ENCODE measurements at regions not wholly inside any gene's neighbourhood (a gene's known extent, or its start where the extent isn't known, plus 50 kb on each side); places are given as distances from the start of the nearest gene placed in this dataset.

DNA sequence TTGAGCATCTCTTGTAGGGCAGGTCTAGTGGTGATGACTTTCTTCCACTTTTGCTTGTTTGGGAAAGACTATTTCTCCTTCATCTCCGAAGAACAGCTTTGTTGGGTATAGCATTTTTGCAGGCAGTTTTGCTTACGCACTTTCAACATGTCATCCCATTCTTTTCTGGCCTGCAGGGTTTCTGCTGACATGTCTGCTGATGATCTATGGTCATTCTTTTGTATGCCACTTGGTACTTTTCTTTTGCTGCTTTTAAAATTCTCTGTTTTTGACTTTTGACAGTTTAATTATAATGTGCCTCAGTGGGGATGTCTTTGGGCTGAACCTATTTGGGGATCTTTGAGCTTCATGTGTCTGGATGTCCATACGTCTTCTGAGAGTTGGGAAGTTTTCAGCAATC lies 78.2 kb downstream of the PTHLH start:
- H3K4me1 ChIP-seq: no peaks in the 10 kb centered on the region
- H3K27ac ChIP-seq: no peak overlapping the region
- 65 to 88% methylated on average over 3 of the region's 3 CpGs for WGBS, 2 donors
- DNase-seq: no peak
- no peak for ATAC-seq (ENCODE audit: low FRiP score in 2 of 2)
- H3K4me3 ChIP-seq: no peak overlapping the region
- H3K9me3 ChIP-seq: no peaks in the 10 kb centered on the region
- no peak for TF ChIP-seq POLR2A (IDR thresholded peaks at IDR 0.05)
- TF ChIP-seq, protein P1, sequence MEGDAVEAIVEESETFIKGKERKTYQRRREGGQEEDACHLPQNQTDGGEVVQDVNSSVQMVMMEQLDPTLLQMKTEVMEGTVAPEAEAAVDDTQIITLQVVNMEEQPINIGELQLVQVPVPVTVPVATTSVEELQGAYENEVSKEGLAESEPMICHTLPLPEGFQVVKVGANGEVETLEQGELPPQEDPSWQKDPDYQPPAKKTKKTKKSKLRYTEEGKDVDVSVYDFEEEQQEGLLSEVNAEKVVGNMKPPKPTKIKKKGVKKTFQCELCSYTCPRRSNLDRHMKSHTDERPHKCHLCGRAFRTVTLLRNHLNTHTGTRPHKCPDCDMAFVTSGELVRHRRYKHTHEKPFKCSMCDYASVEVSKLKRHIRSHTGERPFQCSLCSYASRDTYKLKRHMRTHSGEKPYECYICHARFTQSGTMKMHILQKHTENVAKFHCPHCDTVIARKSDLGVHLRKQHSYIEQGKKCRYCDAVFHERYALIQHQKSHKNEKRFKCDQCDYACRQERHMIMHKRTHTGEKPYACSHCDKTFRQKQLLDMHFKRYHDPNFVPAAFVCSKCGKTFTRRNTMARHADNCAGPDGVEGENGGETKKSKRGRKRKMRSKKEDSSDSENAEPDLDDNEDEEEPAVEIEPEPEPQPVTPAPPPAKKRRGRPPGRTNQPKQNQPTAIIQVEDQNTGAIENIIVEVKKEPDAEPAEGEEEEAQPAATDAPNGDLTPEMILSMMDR (IDR thresholded peaks at IDR 0.05): no peak
- TF ChIP-seq EP300 (IDR thresholded peaks at IDR 0.05): no peak
- no peak for TF ChIP-seq POLR2AphosphoS5 (IDR thresholded peaks at IDR 0.05)
- H3K27me3 ChIP-seq: no peaks in the 10 kb centered on the region
- H3K36me3 ChIP-seq: no peaks in the 10 kb centered on the region

- ATAC-seq (ENCODE audit: low FRiP score in 2 of 2): no peak
- H3K36me3 ChIP-seq: no peaks in the 10 kb centered on the region
- no peak overlapping the region for H3K4me3 ChIP-seq
- H3K4me1 ChIP-seq: no peaks in the 10 kb centered on the region
- TF ChIP-seq POLR2AphosphoS5 (IDR thresholded peaks at IDR 0.05) (no peak), EP300 (IDR thresholded peaks at IDR 0.05) (no peak), POLR2A (IDR thresholded peaks at IDR 0.05) (no peak)
- TF ChIP-seq, protein P1 (IDR thresholded peaks at IDR 0.05): no peak
- no peak for DNase-seq
- H3K9me3 ChIP-seq: no peaks in the 10 kb centered on the region
- no peaks in the 10 kb centered on the region for H3K27me3 ChIP-seq
- H3K27ac ChIP-seq: no peak overlapping the region
Measured at GRCh38 chr12:27879708-27880107, 92.8 kb downstream of the PTHLH start.

DNA sequence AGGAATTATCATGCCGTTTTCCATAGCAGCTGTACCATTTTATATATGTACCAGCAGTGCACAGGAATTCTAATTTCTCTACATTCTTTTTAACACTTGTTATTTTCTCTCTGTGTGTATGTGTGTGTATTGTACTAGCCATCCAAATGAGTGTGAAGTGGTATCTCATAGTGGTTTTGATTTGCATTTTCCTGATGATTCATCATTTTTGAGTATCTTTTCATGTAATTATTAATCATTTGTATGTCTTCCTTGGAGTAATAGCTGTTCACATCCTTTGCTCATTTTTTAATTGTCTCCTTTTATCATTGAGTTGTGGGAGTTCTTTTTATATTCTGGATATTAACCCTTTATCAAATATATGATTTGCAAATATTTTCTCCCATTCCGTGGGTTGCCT lies 95.6 kb upstream of the MANSC4 start:
- ATAC-seq (ENCODE audit: low FRiP score in 2 of 2) (no peak), DNase-seq (no peak)
- H3K27ac ChIP-seq: no peak overlapping the region
- no peaks in the 10 kb centered on the region for H3K4me1 ChIP-seq
- no peak overlapping the region for H3K4me3 ChIP-seq
- no peaks in the 10 kb centered on the region for H3K36me3 ChIP-seq
- TF ChIP-seq POLR2A (IDR thresholded peaks at IDR 0.05): no peak
- TF ChIP-seq, protein P1 (IDR thresholded peaks at IDR 0.05): no peak
- TF ChIP-seq EP300 (IDR thresholded peaks at IDR 0.05): no peak
- TF ChIP-seq POLR2AphosphoS5 (IDR thresholded peaks at IDR 0.05): no peak
- H3K27me3 ChIP-seq: no peaks in the 10 kb centered on the region
- H3K9me3 ChIP-seq: no peaks in the 10 kb centered on the region
- 0 to 49% methylated on average over 2 of the region's 2 CpGs for WGBS, 2 donors

- 96 to 97% methylated on average over 5 to 6 of the region's 6 CpGs for WGBS, 2 donors
- Histone ChIP-seq H3K27ac (no peak overlapping the region), H3K9me3 (no peaks in the 10 kb centered on the region), H3K4me3 (no peak overlapping the region), H3K36me3 (no peaks in the 10 kb centered on the region), H3K4me1 (no peaks in the 10 kb centered on the region), H3K27me3 (no peaks in the 10 kb centered on the region)
- no peak for TF ChIP-seq POLR2A (IDR thresholded peaks at IDR 0.05)
- no peak for TF ChIP-seq EP300 (IDR thresholded peaks at IDR 0.05)
- TF ChIP-seq, protein P1 (IDR thresholded peaks at IDR 0.05): no peak
- no peak for TF ChIP-seq POLR2AphosphoS5 (IDR thresholded peaks at IDR 0.05)
- DNase-seq: no peak
- no peak for ATAC-seq (ENCODE audit: low FRiP score in 2 of 2)
Measured at GRCh38 chr12:27873010-27873409, 93.0 kb upstream of the MANSC4 start.

DNA sequence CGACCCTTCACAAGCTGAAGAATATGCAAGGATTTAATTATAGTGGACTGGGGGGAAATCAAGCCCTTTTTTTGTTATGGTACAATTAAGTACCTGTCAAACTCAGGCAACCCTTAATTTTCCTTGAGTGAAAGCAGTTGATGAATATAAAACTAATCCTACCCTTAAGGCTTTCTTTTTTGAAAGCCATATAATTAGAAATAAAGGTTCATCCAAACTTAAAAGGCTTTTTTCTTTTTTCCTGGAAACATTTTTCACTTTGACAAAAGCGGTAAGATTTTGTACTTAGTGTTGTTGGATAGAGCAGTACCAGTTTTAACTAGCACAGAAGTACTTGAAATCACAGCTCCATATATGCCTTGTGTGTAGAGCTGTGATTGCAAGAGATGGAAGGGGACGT lies 91.9 kb upstream of the MANSC4 start:
- H3K9me3 ChIP-seq: no peaks in the 10 kb centered on the region
- WGBS, 2 donors: 79 to 80% methylated on average over 3 of the region's 3 CpGs

More for the DNA sequence above, 91.9 kb upstream of the MANSC4 start:
- Histone ChIP-seq H3K27ac (no peak overlapping the region), H3K4me1 (no peaks in the 10 kb centered on the region), H3K4me3 (no peak overlapping the region), H3K36me3 (no peaks in the 10 kb centered on the region), H3K27me3 (no peaks in the 10 kb centered on the region)
- no peak for ATAC-seq (ENCODE audit: low FRiP score in 2 of 2)
- no peak for DNase-seq
- TF ChIP-seq POLR2AphosphoS5 (IDR thresholded peaks at IDR 0.05): no peak
- TF ChIP-seq, protein P1 (IDR thresholded peaks at IDR 0.05): no peak
- no peak for TF ChIP-seq EP300 (IDR thresholded peaks at IDR 0.05)
- no peak for TF ChIP-seq POLR2A (IDR thresholded peaks at IDR 0.05)
